ENCODE measurements at regions not wholly inside any gene's neighbourhood (a gene's known extent, or its start where the extent isn't known, plus 50 kb on each side); places are given as distances from the start of the nearest gene placed in this dataset.

DNA sequence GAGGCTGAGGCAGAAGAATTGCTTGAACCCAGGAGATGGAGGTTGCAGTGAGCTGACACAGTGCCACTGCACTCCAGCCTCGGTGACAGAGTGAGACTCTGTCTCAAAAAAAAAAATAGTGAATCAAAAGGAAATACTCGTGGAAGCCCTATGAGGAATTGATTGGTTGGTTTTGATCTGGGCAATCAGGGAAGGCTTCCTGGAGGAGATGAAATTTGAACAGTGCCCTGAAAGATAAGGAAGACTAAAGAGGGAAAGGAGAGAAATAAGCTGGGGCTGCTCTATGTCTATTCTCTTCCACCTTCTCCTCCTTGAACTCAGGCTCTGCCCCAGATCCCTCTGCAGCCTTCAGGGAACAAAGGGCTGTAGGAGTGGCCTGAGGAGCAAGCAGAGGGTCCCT is 54.1 kb downstream of the IRF2BPL start:
- no peak for DNase-seq (ENCODE audit: low read depth)

DNA sequence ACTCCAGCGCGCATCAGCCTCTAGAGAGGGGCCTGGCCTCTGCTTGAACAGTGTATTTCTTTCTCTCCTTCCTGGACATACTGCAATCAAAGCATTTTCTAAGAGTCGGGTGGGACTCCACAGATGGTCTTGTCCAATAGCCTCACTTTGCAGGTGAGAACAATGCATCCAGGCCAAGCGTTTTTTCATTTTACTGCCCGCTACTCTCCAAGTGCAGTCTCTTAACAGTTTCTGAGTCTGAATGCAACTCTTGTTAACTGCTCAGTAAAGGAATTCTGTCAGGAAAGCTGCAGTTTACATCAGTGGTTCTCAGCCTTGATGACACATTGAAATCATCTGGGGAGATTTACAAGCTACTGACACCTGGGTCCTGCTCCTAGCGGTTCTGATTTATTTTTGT is 57.0 kb downstream of the IRF2BPL start:
- no peak for DNase-seq (ENCODE audit: low read depth)

DNA sequence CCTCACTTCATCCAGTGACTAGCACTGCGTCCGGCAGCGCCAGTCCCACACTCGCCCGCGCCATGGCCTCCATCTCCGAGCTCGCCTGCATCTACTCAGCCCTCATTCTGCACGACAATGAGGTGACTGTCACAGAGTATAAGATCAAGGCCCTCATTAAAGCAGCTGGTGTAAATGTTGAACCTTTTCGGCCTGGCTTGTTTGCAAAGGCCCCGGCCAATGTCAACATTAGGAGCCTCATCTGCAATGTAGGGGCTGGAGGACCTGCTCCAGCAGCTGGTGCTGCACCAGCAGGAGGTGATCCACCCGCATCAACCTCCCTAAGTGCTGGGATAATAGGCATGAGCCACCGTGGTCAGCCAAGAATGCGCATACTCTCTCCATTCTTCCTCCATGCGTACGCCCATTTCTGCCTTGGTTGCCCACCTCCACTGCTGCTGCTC is 59.9 kb downstream of the IRF2BPL start:
- DNase-seq (ENCODE audit: low read depth): no peak

DNA sequence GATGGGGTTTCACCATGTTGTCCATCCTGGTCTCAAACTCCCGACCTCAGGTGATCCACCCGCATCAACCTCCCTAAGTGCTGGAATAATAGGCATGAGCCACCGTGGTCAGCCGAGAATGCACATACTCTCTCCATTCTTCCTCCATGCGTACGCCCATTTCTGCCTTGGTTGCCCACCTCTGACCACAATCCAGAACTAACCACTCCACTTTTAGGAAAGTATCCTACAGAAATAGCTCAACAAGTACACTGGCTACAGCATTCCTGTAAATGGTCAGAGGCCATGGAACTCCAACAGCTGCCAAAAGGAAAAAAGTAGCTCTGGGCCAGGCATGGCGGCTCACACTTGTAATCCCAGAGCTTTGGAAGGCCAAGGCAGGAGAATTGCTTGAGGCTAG is 60.7 kb downstream of the IRF2BPL start:
- DNase-seq (ENCODE audit: low read depth): no peak

DNA sequence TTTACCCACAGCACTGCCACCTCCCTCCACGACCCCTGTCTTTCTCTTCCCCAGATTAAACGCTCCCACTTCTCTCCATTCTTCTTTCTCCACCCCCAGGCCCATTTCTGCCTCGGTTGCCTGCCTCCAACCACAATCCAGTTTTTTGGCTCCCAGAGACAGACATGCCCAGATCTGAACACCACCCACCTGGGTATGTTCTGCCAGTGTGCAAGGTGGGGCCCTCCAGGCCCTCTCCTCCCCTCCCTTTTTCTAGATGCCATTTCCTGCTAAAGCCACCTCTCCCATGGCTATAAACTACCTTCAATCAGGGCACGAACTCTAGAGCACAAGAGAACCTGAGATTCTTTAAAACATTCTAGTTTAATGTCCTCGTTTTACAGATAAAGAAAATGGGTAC is 63.3 kb downstream of the IRF2BPL start:
- no peak for DNase-seq (ENCODE audit: low read depth)

DNA sequence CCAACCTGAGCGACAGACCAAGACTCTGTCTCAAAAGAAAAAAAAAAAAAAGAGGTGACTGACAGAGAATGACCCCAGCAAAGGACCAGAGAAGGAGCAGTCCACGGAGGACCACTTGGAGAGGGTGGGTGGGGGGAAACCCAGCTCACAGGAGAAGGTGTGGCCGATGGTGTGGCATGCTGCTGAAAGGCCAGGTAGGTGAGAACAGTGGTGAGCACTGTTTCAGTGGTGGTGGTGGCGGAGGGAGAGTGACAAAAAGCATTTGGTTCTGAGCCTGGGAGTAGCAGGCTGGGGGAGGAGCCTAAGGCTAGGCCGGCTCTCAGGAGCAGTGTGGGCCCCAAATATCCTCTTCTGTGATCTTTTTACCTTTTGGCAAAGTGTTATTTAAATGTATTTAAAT is 63.8 kb downstream of the IRF2BPL start:
- no peak for DNase-seq (ENCODE audit: low read depth)

DNA sequence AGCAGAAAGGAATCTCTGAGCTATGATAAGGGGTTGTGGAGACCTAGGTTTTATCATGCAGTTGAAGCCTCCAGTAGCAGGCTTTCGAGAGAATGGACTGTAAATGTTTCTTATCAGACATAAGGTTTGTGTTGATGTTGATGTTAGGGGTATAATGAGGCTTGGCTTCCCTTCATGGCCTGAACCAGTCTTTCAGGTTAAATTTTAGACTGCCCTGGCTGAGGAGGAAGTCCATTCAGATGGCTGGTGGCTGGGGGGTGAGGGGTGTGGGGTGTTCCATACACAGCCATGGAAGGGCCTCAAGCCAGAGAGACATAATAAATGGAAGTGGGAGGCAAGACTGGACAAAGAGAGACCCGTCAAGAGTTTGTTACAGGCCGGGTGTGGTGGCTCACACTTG is 65.1 kb downstream of the IRF2BPL start:
- no peak for DNase-seq (ENCODE audit: low read depth)

DNA sequence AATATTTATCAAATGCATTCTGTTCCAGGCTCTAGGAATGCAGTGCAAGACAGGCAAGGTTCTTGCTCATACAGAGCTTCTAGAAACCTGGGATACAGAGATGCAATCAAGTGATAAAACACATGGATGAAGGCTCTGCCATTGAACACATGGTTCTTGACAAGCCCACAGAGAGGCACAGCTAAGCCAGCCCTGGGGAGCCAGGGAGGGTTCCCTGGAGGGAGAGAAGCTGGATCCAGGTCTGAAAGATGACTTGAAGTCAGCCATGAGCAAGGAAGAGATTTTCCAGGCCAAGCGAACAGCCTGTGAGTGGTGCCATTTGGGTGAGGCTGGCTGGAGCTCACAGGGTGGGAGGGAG is 66.2 kb downstream of the IRF2BPL start:
- no peak for DNase-seq (ENCODE audit: low read depth)

DNA sequence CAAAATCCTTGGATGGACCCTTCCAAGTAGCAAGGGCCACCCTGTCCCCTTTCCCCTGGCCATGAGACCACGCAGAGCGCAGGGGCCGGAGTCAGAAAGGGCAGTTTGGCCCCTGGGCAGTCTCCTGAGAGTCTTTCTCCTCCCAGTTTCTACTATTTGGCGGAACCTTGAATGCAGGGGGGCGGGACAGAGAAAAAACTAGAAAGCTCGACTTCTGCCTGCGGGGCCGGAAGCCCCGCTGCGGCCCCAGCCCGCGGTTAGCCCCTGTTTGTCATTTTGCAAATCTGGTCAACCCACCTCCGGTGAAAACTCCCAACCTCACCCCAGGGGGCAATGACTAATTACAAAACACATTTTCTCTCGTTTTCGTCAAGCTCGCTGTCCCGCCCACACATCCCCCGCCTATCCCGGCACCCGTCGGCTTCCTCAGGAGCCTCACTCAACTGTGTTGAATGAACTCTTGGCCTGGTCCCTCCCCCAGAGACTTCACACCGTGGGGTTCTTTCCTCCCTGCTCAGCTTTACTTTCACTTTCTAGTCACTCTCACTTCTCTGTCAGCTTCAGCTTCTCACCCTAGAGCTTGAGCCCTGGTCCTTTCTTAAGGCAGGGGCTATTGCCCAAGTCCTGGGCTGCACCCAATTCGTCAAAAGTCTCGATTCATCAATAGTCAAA is 66.7 kb downstream of the IRF2BPL start:
- no peak for DNase-seq (ENCODE audit: low read depth)

DNA sequence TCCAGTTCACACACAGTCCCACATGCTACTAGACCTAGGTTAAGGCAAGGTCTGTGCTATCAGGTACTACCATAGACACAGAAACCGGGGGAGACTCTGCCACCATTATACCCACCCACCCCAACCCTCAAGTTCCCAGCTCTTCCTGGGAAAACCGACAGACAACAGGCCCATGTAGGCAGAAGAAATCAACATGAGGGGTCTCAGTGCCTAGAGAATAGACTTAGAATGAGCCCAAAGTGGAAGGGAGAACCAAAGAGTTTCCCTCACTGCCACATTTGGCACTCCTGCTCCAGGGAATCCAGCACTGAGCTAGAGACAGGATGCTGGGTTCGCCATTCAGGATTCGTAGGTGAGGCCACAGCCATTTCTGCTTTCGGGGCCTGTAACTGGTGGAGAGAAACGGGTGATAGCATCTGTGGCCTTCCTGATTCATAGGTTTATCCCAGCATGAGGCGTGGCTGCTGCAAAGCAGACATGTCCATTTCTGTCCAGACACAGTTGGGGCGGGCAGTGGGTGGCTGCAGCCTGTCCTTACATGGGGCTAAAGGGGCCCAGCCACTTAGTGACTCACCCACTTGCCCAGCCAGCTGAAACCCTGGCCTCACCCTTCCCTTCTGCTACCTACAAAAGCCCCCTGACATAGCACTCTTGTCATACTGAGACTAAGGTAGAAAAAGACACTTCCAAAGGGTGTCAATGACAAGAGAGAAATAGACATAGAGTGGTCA is 69.4 kb downstream of the IRF2BPL start:
- no peak for DNase-seq (ENCODE audit: low read depth)

DNA sequence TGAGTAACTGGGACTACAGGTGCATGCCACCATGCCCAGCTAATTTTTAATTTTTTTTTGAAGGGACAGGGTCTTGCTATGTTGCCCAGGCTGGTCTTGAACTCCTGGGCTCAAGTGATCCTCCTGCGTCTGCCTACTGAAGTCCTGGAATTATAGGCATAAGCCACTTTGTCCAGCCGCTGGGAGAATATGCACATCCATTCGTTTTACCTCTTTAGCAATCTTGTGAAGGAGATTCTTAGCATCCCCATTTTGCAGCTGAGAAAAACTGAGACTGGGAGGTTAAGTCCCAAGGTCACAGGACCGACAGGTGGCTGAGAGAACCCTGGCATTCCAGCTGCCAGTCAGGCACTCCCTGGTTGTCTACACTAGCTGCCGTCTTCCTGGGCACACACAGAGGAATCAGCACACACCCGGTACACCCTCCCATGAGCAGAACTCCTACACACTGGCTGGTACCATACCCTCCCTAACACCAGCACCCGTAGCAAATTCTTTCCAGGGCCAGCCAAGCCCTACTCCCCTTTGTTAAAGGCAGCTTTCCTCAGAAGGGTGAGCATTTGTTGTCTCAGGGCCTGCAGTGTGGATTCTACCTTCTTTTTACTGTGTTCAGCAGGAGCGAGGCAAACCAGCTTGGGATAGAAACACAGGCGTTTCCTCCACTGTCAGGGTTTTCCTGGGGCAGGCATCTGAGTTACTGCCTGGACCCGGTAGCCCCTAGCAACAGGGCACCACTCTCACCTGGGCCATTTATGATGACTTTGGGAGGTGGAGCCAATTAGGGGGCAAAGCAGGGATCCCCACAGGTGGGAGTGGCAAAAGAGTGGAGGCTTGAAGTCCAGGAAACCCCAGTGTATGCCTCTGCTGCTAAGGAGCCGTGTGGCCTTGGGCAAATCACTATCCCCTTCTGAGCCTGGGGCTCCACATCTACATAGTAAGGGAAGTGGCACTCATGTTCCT is 70.2 kb downstream of the IRF2BPL start:
- DNase-seq (ENCODE audit: low read depth): no peak

DNA sequence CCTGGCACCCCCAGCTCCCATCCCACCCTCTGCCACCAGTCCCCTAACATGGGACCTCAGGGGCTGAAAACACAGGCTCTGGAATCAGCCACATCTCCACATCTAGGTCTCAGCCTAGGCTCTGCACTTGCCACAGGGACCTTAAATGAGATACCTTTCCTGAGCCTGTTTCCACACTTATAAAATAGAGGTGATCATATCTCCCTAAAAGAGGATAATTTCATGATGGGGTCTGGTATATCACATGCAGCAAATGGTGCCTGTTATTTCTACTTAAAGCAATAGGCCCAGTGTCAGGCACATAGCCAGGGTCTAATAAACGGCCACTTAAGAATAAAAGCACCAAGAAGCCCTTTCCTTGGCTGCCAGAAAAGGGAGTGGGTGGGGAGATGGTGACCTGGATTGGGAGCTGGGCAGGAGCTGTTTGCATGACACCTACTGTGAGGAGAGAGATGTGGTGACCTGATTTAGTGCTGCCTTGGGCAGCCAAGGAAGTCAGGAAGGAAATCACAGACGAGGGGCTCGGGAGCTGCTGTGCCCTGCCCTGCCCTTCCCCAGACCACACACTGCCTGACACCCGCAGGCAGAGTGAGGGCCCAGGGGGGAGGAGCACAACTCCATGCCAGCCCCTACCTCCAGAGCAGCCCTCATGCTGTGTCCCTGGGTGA is 71.2 kb downstream of the IRF2BPL start:
- no peak for DNase-seq (ENCODE audit: low read depth)

DNA sequence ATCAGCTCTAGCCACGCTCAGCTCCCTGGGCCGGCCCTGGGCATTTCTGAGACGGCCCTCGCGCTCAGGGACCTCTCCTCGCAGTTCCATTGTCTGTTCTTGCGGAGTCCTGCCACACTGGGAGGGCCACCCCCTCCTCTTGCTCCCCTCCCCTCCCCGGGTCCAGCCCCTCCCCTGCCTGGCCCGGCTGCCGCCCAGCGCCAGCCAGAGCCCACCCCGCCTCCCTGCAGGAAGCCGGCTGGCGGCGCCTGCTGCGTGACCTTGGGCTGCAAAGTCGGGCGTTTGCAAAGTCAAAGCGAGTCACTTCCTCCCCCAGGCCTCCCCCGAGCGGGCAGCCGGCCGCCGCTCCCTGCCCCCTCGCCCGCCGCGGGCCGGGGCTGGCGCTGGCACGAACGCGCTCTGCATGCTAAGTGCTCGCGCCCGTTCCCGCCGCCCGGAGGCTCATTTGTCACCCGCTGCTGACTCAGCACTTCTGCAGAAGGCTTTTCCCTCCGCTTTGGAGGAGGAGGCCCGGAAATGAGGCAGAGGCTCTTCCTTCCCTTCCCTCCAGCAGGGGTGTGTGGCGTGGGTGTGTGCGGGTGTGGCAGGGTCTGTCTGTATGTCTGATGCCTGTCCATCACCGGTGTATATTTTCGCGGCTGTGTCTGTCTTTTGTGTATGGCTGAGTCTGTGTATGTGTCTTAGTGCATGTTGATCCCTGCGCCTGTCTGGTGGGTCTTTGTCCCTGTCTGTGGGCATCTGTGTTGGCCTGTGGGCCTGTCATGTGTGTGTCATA is 72.0 kb downstream of the IRF2BPL start:
- no peak for DNase-seq (ENCODE audit: low read depth)

DNA sequence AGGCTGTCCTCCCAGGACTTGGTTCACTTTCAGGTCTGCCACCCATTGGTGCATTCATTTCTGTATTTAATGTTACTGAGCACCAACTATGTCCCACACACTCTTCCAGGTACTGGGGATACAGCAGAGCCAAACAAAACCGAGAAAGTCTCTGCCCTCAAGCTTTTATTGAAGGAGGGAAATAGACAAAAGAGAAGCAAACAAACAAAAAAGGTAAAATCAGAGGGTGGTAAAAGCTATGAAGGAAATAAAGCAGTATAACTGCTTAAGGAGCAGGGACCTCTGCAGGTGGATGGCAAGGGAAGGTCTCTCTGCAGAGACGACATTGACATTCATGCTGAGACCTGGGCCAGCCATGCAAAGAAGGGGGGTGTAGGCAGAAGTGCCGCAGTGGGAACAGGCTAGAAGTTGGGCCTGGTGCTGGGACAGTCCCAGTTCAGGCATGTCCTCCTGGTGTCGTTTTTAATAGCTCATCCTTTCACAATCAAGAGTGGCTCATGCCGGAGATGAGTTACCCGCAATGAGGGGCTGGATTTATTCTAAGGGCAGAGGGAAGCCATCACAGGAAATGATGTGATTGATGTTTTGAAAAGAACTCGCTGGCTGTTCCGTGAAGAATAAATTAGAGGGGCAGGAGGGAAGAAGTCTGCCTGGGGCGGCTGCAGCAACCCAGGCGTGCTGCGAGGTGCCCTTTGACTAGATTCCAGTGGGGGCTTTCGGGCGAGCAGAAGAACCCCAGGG is 72.8 kb downstream of the IRF2BPL start:
- DNase-seq (ENCODE audit: low read depth): no peak

DNA sequence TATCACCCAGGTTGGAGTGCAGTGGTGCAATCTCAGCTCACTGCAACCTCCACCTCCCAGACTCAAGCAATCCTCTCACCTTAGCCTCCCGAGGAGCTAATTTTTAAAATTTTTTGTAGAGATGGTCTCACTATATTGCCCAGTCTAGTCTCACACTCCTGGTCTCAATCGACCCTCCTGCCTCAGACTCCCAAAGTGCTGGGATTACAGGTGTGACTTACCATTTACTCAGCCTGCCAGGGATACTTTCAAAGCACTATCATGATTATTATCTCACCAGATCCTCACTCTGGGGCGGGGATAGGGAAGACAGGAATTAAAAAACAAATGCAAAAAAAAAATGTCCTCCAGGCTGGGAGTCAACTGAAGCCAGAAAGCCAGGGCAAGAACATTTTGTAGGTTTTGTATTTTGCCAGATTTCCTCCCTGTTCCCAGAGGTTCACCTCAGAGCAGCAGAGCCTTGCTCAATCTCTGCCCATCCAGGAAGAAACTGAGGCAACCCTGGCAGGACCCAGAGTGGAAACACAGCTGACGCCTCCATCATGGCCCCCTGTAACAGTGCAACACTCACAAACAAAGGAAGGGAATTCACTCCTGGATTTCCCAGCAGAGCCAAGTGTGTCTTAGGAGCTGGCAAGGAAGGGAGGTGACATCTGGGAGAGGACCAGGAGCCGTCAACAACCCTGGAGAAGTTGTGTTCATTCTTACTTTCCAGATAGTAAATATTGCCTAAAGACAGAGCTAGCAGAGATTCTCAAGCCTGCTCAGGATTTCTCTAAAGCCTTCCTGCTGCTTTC is 73.9 kb downstream of the IRF2BPL start:
- no peak for DNase-seq (ENCODE audit: low read depth)

DNA sequence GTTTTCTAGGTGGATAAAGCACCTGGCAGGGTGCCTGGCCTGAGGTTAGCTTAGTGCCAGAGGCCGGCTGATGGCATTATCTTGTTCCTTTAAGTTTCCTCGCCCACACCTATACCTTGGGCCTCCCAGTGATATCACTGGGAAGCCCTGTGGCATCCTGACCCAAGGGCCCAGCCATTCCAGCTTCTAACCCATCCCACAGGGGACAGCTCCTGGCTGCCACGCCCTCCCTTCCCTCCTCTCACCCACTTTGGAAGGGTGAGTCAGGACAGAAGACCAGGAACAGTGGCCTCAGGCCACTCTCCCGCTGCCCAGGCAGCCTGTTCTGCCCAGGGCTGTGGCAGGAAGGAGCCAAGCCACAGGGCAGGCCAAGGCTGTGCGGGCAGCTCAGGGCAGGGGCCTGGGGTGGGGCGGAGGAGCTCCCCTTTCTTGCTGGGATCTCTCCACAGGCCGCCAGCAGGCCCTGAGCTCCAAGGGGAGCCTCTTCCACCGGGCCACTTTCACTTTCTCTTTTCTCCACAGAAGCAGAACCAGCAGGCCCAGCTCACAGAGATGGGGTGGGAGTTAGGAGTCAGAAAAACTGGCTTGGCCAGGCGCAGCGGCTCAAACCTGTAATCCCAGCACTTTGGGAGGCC is 75.1 kb downstream of the IRF2BPL start:
- no peak for DNase-seq (ENCODE audit: low read depth)

DNA sequence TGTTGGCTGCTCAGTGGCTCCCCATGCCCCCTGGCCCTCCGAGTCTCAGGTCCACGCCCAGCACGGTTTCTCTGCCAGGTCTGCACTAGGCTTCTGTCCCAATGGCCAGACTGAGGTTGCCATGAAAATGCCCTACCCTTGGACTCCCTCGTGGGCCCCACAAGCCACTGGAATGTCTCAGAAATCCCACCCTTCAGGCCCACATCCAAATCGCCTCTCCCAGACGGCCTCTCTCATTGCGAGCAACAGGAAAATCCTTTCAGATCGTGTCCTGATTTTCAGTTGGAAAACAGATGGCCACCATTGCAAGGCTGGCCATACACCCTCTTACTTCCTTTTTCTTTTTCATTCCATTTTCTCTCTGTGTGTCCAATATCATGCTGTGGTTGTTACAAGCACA is 77.3 kb downstream of the IRF2BPL start:
- no peak for DNase-seq (ENCODE audit: low read depth)

DNA sequence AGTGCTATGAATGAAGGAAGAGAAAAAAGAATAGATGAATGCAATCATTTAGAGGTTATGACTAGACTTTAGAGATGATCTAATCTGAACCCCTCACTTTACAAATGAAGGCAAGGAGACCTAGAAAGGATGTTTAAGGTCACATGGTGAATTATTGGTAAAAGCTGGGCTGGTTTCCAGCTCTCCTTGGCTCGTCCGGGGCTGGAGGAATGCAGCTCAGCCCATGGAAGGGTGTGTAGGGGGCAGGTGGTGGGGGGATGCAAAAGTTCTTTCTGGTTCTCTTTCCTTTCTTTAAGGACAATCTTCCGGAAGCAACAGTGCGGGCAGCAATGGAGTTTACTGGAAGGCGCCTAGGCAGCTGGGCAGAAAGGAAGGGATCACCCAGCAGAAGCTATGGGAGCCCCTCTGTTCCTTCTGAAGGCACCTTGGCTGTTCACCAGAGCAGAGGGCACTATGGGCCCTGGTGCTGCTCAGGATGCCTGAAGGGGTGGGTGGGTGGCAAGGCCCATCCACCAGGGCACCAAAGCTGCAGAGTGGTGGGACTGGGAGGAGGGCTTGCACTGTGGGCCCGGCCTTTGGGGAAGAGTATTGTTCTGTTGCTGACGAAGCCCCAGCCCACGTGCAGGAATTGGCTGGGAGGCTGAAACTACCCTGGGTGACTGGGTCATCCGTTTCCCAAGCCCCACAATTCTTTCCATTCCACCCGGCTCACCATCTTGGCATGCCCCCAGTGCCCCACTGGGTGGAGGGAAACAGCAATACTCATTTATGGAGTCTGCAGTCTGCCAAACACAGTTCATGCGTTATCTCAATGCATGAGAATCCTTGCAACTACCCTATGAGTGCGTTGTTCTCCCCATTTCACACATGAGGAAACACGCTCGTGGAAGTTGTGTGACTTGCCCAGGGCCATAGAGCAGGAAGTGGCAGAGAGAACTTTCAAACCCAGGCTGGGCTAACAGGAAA is 78.2 kb downstream of the IRF2BPL start:
- no peak for DNase-seq (ENCODE audit: low read depth)

Data from GM04503 (cell line).